ENCODE measurements at regions not wholly inside any gene's neighbourhood (a gene's known extent, or its start where the extent isn't known, plus 50 kb on each side); places are given as distances from the start of the nearest gene placed in this dataset.

DNA sequence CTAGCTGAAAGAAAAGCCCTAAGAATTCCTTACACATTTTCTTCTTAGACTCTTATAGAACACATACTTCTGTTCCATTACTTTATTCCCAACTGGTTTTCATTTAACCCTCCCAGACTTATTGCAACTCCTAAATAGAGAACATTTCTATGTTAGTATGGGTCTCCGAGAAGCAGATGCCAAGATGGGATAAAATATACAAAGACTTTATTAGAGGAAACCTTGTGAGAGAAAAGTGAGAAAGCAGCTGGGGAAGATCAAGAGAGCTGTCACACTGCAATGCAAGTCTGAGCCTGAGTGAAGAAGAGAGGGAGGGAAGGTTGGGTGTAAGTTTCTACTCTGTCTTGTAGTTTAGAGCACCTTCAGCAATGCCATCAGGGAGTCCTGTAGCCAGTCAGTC is 979.3 kb downstream of the IGSF11 start:
- Histone ChIP-seq H3K36me3 (no peaks in the 10 kb centered on the region), H3K4me1 (no peaks in the 10 kb centered on the region), H3K27ac (no peak overlapping the region), H3K27me3 (ENCODE audit: low read depth) (no peaks in the 10 kb centered on the region), H3K9me3 (no peaks in the 10 kb centered on the region), H3K4me3 (no peak overlapping the region)
- ATAC-seq (no peak), DNase-seq (no peak)
- TF ChIP-seq, protein P1, sequence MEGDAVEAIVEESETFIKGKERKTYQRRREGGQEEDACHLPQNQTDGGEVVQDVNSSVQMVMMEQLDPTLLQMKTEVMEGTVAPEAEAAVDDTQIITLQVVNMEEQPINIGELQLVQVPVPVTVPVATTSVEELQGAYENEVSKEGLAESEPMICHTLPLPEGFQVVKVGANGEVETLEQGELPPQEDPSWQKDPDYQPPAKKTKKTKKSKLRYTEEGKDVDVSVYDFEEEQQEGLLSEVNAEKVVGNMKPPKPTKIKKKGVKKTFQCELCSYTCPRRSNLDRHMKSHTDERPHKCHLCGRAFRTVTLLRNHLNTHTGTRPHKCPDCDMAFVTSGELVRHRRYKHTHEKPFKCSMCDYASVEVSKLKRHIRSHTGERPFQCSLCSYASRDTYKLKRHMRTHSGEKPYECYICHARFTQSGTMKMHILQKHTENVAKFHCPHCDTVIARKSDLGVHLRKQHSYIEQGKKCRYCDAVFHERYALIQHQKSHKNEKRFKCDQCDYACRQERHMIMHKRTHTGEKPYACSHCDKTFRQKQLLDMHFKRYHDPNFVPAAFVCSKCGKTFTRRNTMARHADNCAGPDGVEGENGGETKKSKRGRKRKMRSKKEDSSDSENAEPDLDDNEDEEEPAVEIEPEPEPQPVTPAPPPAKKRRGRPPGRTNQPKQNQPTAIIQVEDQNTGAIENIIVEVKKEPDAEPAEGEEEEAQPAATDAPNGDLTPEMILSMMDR (IDR thresholded peaks at IDR 0.05) = no peak
- intact Hi-C loops (cut with DNase I) = no loop called here

DNA sequence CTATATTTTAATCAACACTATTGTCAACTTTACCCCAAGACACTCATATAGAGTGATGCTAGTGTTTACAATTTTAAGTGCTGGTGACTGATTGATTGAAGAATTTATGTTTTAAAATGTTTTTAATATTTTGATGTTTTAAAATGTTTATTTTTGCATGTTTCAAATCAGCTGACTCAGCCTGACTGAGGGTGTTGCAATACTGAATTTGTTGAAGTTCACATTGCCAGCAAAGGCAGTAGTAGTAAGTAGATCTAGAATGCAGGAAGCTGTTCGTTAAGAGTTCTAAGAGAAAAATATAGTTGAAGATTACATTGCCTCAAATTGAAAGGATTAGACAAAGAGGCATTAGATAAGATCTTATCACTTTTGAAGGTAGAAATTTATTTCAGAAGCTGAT is 977.6 kb downstream of the IGSF11 start:
- Histone ChIP-seq H3K27ac (no peak overlapping the region), H3K36me3 (no peaks in the 10 kb centered on the region), H3K4me3 (no peak overlapping the region), H3K9me3 (no peaks in the 10 kb centered on the region), H3K27me3 (ENCODE audit: low read depth) (no peaks in the 10 kb centered on the region), H3K4me1 (no peaks in the 10 kb centered on the region)
- no peak for ATAC-seq
- intact Hi-C loops (cut with DNase I) = no loop called here
- TF ChIP-seq, protein P1 (IDR thresholded peaks at IDR 0.05) = no peak
- no peak for DNase-seq

DNA sequence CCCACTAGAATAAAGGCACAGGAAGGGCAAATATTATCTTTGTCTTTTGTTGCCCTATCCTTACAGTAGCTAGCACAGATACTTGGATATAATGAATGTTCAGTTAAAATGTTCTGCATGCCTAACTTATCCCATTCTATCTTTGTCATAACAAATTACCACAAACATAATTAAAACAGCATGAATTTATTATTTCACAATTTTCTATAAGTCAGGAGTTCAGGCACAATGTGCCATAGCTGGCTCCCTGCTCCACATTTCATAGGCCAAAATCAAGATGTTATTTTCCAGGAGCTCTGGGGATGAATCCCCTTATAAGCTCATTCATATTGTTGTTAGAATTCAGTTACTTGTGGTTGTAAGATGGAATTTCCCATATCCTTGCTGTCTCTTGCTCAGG is 975.5 kb downstream of the IGSF11 start:
- no peaks in the 10 kb centered on the region for H3K36me3 ChIP-seq
- H3K9me3 ChIP-seq = no peaks in the 10 kb centered on the region
- no peak for ATAC-seq
- no peak overlapping the region for H3K4me3 ChIP-seq
- H3K27ac ChIP-seq = no peak overlapping the region
- H3K4me1 ChIP-seq = no peaks in the 10 kb centered on the region
- DNase-seq = no peak
- no peaks in the 10 kb centered on the region for H3K27me3 ChIP-seq (ENCODE audit: low read depth)
- intact Hi-C loops (cut with DNase I) = no loop called here
- TF ChIP-seq, protein P1 (IDR thresholded peaks at IDR 0.05) = no peak

DNA sequence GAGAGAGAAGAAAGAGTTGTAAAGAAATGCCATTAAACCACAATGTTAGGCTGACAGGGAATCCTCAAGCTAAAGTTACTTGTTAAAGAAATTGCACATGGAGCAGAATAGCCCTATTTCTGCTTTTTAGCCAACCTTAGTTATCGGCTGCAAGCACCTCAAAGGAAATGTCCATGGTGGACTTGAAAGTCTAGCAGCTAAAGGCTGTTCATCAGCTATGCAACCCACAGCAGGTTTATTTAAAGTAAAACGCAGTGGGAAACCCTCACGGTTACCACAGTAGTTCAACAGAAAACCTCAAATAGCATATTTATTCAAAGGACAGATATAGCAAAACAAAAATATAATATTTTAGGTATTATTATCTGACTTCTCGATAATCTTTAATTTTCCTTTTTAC is 967.2 kb downstream of the IGSF11 start:
- DNase-seq (no peak), ATAC-seq (no peak)
- no peak overlapping the region for H3K4me3 ChIP-seq
- H3K4me1 ChIP-seq = no peaks in the 10 kb centered on the region
- intact Hi-C loops (cut with DNase I) = no loop called here
- TF ChIP-seq, protein P1 (IDR thresholded peaks at IDR 0.05) = no peak
- H3K27me3 ChIP-seq (ENCODE audit: low read depth) = no peaks in the 10 kb centered on the region
- H3K9me3 ChIP-seq = no peaks in the 10 kb centered on the region
- H3K27ac ChIP-seq = no peak overlapping the region
- H3K36me3 ChIP-seq = no peaks in the 10 kb centered on the region

DNA sequence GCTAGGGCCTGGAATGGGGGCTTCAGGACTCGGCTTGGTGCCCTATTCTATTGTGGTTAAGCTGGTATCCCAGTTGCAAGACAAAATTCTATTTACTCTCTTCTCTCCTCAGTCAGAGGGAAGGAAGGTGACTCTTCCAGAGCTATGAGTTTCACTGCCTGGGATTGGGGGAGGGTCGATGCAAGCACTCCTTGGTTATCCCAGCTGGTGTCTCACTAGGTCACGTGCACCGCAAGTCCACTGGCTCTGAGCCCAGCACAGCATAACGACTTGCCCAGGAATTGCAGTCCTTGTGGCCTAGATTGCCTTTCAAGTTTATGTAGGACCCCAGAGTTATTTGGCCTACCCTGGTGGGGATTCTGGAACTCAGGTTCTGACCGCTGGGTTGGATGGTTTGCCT is 958.8 kb downstream of the IGSF11 start:
- Histone ChIP-seq H3K27ac (no peak overlapping the region), H3K27me3 (ENCODE audit: low read depth) (no peaks in the 10 kb centered on the region), H3K4me3 (no peak overlapping the region), H3K4me1 (no peaks in the 10 kb centered on the region), H3K9me3 (peaks cover 9% of the 10 kb centered on the region), H3K36me3 (no peaks in the 10 kb centered on the region)
- no peak for DNase-seq
- ATAC-seq = no peak
- TF ChIP-seq, protein P1 (IDR thresholded peaks at IDR 0.05) = no peak
- intact Hi-C loops (cut with DNase I) = no loop called here

DNA sequence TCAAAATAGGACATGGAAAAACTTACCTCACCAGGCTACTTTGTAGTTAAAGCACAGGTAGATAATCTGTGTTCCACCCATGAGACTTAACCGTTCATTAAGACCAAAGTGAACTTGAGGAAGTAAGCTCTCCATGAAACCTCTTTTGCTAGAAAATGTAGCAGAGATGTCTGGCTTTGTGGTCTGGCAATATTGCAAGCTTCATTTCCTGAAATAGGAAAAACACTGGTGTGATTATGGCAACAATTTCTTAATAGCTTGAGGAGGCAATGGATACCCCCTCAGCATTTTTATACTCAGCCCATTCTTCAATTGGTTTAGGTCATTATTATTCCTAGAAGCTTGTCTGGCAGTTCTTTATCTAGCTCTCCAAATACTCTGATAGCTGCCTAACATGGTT is 957.3 kb downstream of the IGSF11 start:
- DNase-seq = no peak
- no peaks in the 10 kb centered on the region for H3K36me3 ChIP-seq
- TF ChIP-seq, protein P1 (IDR thresholded peaks at IDR 0.05) = no peak
- H3K4me1 ChIP-seq = no peaks in the 10 kb centered on the region
- intact Hi-C loops (cut with DNase I) = no loop called here
- H3K9me3 ChIP-seq = peaks cover 9% of the 10 kb centered on the region
- H3K27me3 ChIP-seq (ENCODE audit: low read depth) = no peaks in the 10 kb centered on the region
- ATAC-seq = no peak
- H3K27ac ChIP-seq = no peak overlapping the region
- no peak overlapping the region for H3K4me3 ChIP-seq

Measured in lower lobe of right lung (tissue), 2 donors.